ENCODE measurements at regions not wholly inside any gene's neighbourhood (a gene's known extent, or its start where the extent isn't known, plus 50 kb on each side); places are given as distances from the start of the nearest gene placed in this dataset.

- no CpG with 5 or more reads among the region's 7 CpGs for WGBS (ENCODE audit: extremely low coverage, insufficient coverage, low lambda C conversion rate)
- no peaks in the 10 kb centered on the region for H3K4me1 ChIP-seq (ENCODE audit: control insufficient read depth, low read depth, low read length)
- no peak for DNase-seq
- H2AK5ac ChIP-seq (ENCODE audit: low read length) = no peak overlapping the region
- H3K79me1 ChIP-seq (ENCODE audit: low read length) = no peaks in the 10 kb centered on the region
- H2BK5ac ChIP-seq (ENCODE audit: low read length) = no peak overlapping the region
- no peaks in the 10 kb centered on the region for H3K36me3 ChIP-seq (ENCODE audit: control insufficient read depth, insufficient read depth, low read length)
- no peak overlapping the region for H3K56ac ChIP-seq (ENCODE audit: low read length)
- H4K5ac ChIP-seq (ENCODE audit: low read length) = no peak overlapping the region
- no peak overlapping the region for H4K8ac ChIP-seq (ENCODE audit: low read depth, low read length)
- no peak overlapping the region for H2BK120ac ChIP-seq (ENCODE audit: low read depth, low read length)
- H3K23ac ChIP-seq (ENCODE audit: low read length) = no peak overlapping the region
- no peak overlapping the region for H3K4me2 ChIP-seq (ENCODE audit: low read length)
- H3K4me3 ChIP-seq (ENCODE audit: low read length) = no peak overlapping the region
- no peak overlapping the region for H3K4ac ChIP-seq (ENCODE audit: low read depth, low read length)
- no peaks in the 10 kb centered on the region for H3K79me2 ChIP-seq (ENCODE audit: control insufficient read depth, insufficient read depth, low read length)
- H2BK15ac ChIP-seq (replicated peaks; ENCODE audit: low read depth) = no peak overlapping the region
- H3K9ac ChIP-seq (ENCODE audit: low read length) = no peak overlapping the region
- no peaks in the 10 kb centered on the region for H3K27me3 ChIP-seq (ENCODE audit: insufficient read depth, low read length, poor library complexity)
- H3K27ac ChIP-seq (ENCODE audit: low read depth, low read length) = no peak overlapping the region
- H3K18ac ChIP-seq (ENCODE audit: low read length) = no peak overlapping the region
Measured at GRCh38 chr17:10993126-10993525, 155.2 kb upstream of the PIRT start.

- Histone ChIP-seq H4K8ac (ENCODE audit: low read depth, low read length) (no peak overlapping the region), H3K79me2 (ENCODE audit: control insufficient read depth, insufficient read depth, low read length) (no peaks in the 10 kb centered on the region), H3K4me2 (ENCODE audit: low read length) (no peak overlapping the region), H3K4me3 (ENCODE audit: low read length) (no peak overlapping the region), H3K36me3 (ENCODE audit: control insufficient read depth, insufficient read depth, low read length) (no peaks in the 10 kb centered on the region), H3K4me1 (ENCODE audit: control insufficient read depth, low read depth, low read length) (no peaks in the 10 kb centered on the region), H3K27me3 (ENCODE audit: insufficient read depth, low read length, poor library complexity) (no peaks in the 10 kb centered on the region), H3K4ac (ENCODE audit: low read depth, low read length) (no peak overlapping the region), H3K79me1 (ENCODE audit: low read length) (no peaks in the 10 kb centered on the region), H2BK120ac (ENCODE audit: low read depth, low read length) (no peak overlapping the region), H3K9ac (ENCODE audit: low read length) (no peak overlapping the region), H3K56ac (ENCODE audit: low read length) (no peak overlapping the region), H2BK15ac (replicated peaks; ENCODE audit: low read depth) (no peak overlapping the region), H2BK5ac (ENCODE audit: low read length) (no peak overlapping the region), H4K5ac (ENCODE audit: low read length) (no peak overlapping the region), H2AK5ac (ENCODE audit: low read length) (no peak overlapping the region), H3K23ac (ENCODE audit: low read length) (no peak overlapping the region), H3K27ac (ENCODE audit: low read depth, low read length) (no peak overlapping the region), H3K18ac (ENCODE audit: low read length) (no peak overlapping the region)
- no peak for DNase-seq
- no CpG with 5 or more reads among the region's 10 CpGs for WGBS (ENCODE audit: extremely low coverage, insufficient coverage, low lambda C conversion rate)
Measured at GRCh38 chr17:10992106-10992880, 154.4 kb upstream of the PIRT start.

- no peak overlapping the region for H3K18ac ChIP-seq (ENCODE audit: low read length)
- H3K36me3 ChIP-seq (ENCODE audit: control insufficient read depth, insufficient read depth, low read length) = no peaks in the 10 kb centered on the region
- no peak overlapping the region for H4K5ac ChIP-seq (ENCODE audit: low read length)
- H4K8ac ChIP-seq (ENCODE audit: low read depth, low read length) = no peak overlapping the region
- H3K4me1 ChIP-seq (ENCODE audit: control insufficient read depth, low read depth, low read length) = no peaks in the 10 kb centered on the region
- no peak overlapping the region for H3K27ac ChIP-seq (ENCODE audit: low read depth, low read length)
- H3K23ac ChIP-seq (ENCODE audit: low read length) = no peak overlapping the region
- no peak overlapping the region for H2BK120ac ChIP-seq (ENCODE audit: low read depth, low read length)
- WGBS (ENCODE audit: extremely low coverage, insufficient coverage, low lambda C conversion rate) = no CpG with 5 or more reads among the region's 5 CpGs
- DNase-seq = no peak
- H2BK15ac ChIP-seq (replicated peaks; ENCODE audit: low read depth) = no peak overlapping the region
- no peak overlapping the region for H3K56ac ChIP-seq (ENCODE audit: low read length)
- H3K4ac ChIP-seq (ENCODE audit: low read depth, low read length) = no peak overlapping the region
- no peaks in the 10 kb centered on the region for H3K27me3 ChIP-seq (ENCODE audit: insufficient read depth, low read length, poor library complexity)
- no peak overlapping the region for H2BK5ac ChIP-seq (ENCODE audit: low read length)
- H3K79me1 ChIP-seq (ENCODE audit: low read length) = no peaks in the 10 kb centered on the region
- no peak overlapping the region for H3K4me3 ChIP-seq (ENCODE audit: low read length)
- no peak overlapping the region for H2AK5ac ChIP-seq (ENCODE audit: low read length)
- no peak overlapping the region for H3K9ac ChIP-seq (ENCODE audit: low read length)
- no peaks in the 10 kb centered on the region for H3K79me2 ChIP-seq (ENCODE audit: control insufficient read depth, insufficient read depth, low read length)
- H3K4me2 ChIP-seq (ENCODE audit: low read length) = no peak overlapping the region
Measured at GRCh38 chr17:10987786-10988185, 149.9 kb upstream of the PIRT start.

- H3K36me3 ChIP-seq (ENCODE audit: control insufficient read depth, insufficient read depth, low read length) = no peaks in the 10 kb centered on the region
- no peak overlapping the region for H3K27ac ChIP-seq (ENCODE audit: low read depth, low read length)
- H2BK15ac ChIP-seq (replicated peaks; ENCODE audit: low read depth) = no peak overlapping the region
- H3K79me1 ChIP-seq (ENCODE audit: low read length) = no peaks in the 10 kb centered on the region
- no peak overlapping the region for H3K9ac ChIP-seq (ENCODE audit: low read length)
- H3K79me2 ChIP-seq (ENCODE audit: control insufficient read depth, insufficient read depth, low read length) = no peaks in the 10 kb centered on the region
- no peaks in the 10 kb centered on the region for H3K27me3 ChIP-seq (ENCODE audit: insufficient read depth, low read length, poor library complexity)
- H3K4me1 ChIP-seq (ENCODE audit: control insufficient read depth, low read depth, low read length) = no peaks in the 10 kb centered on the region
- no peak overlapping the region for H2AK5ac ChIP-seq (ENCODE audit: low read length)
- H2BK5ac ChIP-seq (ENCODE audit: low read length) = no peak overlapping the region
- H3K56ac ChIP-seq (ENCODE audit: low read length) = no peak overlapping the region
- no peak overlapping the region for H2BK120ac ChIP-seq (ENCODE audit: low read depth, low read length)
- no peak overlapping the region for H4K5ac ChIP-seq (ENCODE audit: low read length)
- H3K23ac ChIP-seq (ENCODE audit: low read length) = no peak overlapping the region
- no peak overlapping the region for H3K4me2 ChIP-seq (ENCODE audit: low read length)
- H3K18ac ChIP-seq (ENCODE audit: low read length) = no peak overlapping the region
- no CpG with 5 or more reads among the region's 3 CpGs for WGBS (ENCODE audit: extremely low coverage, insufficient coverage, low lambda C conversion rate)
- H4K8ac ChIP-seq (ENCODE audit: low read depth, low read length) = no peak overlapping the region
- no peak overlapping the region for H3K4ac ChIP-seq (ENCODE audit: low read depth, low read length)
- no peak overlapping the region for H3K4me3 ChIP-seq (ENCODE audit: low read length)
- DNase-seq = no peak
Measured at GRCh38 chr17:10984220-10984619, 146.3 kb upstream of the PIRT start.

- H4K8ac ChIP-seq (ENCODE audit: low read depth, low read length) = no peak overlapping the region
- H4K5ac ChIP-seq (ENCODE audit: low read length) = no peak overlapping the region
- no peak overlapping the region for H2AK5ac ChIP-seq (ENCODE audit: low read length)
- H3K36me3 ChIP-seq (ENCODE audit: control insufficient read depth, insufficient read depth, low read length) = no peaks in the 10 kb centered on the region
- no peak overlapping the region for H3K18ac ChIP-seq (ENCODE audit: low read length)
- no peak overlapping the region for H3K27ac ChIP-seq (ENCODE audit: low read depth, low read length)
- no peak overlapping the region for H2BK5ac ChIP-seq (ENCODE audit: low read length)
- H3K9ac ChIP-seq (ENCODE audit: low read length) = no peak overlapping the region
- H3K23ac ChIP-seq (ENCODE audit: low read length) = no peak overlapping the region
- H3K4ac ChIP-seq (ENCODE audit: low read depth, low read length) = no peak overlapping the region
- H2BK15ac ChIP-seq (replicated peaks; ENCODE audit: low read depth) = no peak overlapping the region
- H3K27me3 ChIP-seq (ENCODE audit: insufficient read depth, low read length, poor library complexity) = no peaks in the 10 kb centered on the region
- no peaks in the 10 kb centered on the region for H3K79me1 ChIP-seq (ENCODE audit: low read length)
- no peak overlapping the region for H3K4me2 ChIP-seq (ENCODE audit: low read length)
- H3K56ac ChIP-seq (ENCODE audit: low read length) = no peak overlapping the region
- DNase-seq = no peak
- H3K79me2 ChIP-seq (ENCODE audit: control insufficient read depth, insufficient read depth, low read length) = no peaks in the 10 kb centered on the region
- no peak overlapping the region for H3K4me3 ChIP-seq (ENCODE audit: low read length)
- H3K4me1 ChIP-seq (ENCODE audit: control insufficient read depth, low read depth, low read length) = no peaks in the 10 kb centered on the region
- WGBS (ENCODE audit: extremely low coverage, insufficient coverage, low lambda C conversion rate) = no CpG with 5 or more reads among the region's 4 CpGs
- no peak overlapping the region for H2BK120ac ChIP-seq (ENCODE audit: low read depth, low read length)
Measured at GRCh38 chr17:10976401-10976800, 138.5 kb upstream of the PIRT start.

- DNase-seq = no peak
- no peaks in the 10 kb centered on the region for H3K36me3 ChIP-seq (ENCODE audit: control insufficient read depth, insufficient read depth, low read length)
- no peaks in the 10 kb centered on the region for H3K79me1 ChIP-seq (ENCODE audit: low read length)
- no peak overlapping the region for H3K4ac ChIP-seq (ENCODE audit: low read depth, low read length)
- H2BK5ac ChIP-seq (ENCODE audit: low read length) = no peak overlapping the region
- H3K18ac ChIP-seq (ENCODE audit: low read length) = no peak overlapping the region
- H3K56ac ChIP-seq (ENCODE audit: low read length) = no peak overlapping the region
- H3K9ac ChIP-seq (ENCODE audit: low read length) = no peak overlapping the region
- H3K27me3 ChIP-seq (ENCODE audit: insufficient read depth, low read length, poor library complexity) = no peaks in the 10 kb centered on the region
- H3K4me1 ChIP-seq (ENCODE audit: control insufficient read depth, low read depth, low read length) = no peaks in the 10 kb centered on the region
- no peak overlapping the region for H4K5ac ChIP-seq (ENCODE audit: low read length)
- H2BK15ac ChIP-seq (replicated peaks; ENCODE audit: low read depth) = no peak overlapping the region
- no peak overlapping the region for H3K4me3 ChIP-seq (ENCODE audit: low read length)
- H2BK120ac ChIP-seq (ENCODE audit: low read depth, low read length) = no peak overlapping the region
- H3K23ac ChIP-seq (ENCODE audit: low read length) = no peak overlapping the region
- H3K4me2 ChIP-seq (ENCODE audit: low read length) = no peak overlapping the region
- no peak overlapping the region for H3K27ac ChIP-seq (ENCODE audit: low read depth, low read length)
- no peak overlapping the region for H4K8ac ChIP-seq (ENCODE audit: low read depth, low read length)
- H2AK5ac ChIP-seq (ENCODE audit: low read length) = no peak overlapping the region
- no peaks in the 10 kb centered on the region for H3K79me2 ChIP-seq (ENCODE audit: control insufficient read depth, insufficient read depth, low read length)
Measured at GRCh38 chr17:10968007-10968406, 130.1 kb upstream of the PIRT start.
